Breast epithelium (tissue), 3 donors: ENCODE measurements at regions not wholly inside any gene's neighbourhood (a gene's known extent, or its start where the extent isn't known, plus 50 kb on each side); places are given as distances from the start of the nearest gene placed in this dataset.

Experiments used
- CTCF ChIP-seq, 3 donors: fragments of 450-650 bp; IDR thresholded peaks; one replicate each; pipeline ENCODE4 v1.5.1; 2016 to 2017; ENCODE audit warnings: antibody characterized with exemption in 3 of 3, mild to moderate bottlenecking in 3 of 3, moderate library complexity in 3 of 3
- POLR2A ChIP-seq: fragments of 450-650 bp; IDR thresholded peaks from one replicate; pipeline ENCODE4 v1.6.1; 2016; ENCODE audit warnings: antibody characterized with exemption, mild to moderate bottlenecking, moderate library complexity

GRCh38 chr11:122601141-122602125 lies 54.1 kb upstream of the UBASH3B start:
- TF ChIP-seq CTCF (IDR thresholded peaks at IDR 0.05), result no peak
- TF ChIP-seq POLR2A, result no peak
